ENCODE measurements at regions not wholly inside any gene's neighbourhood (a gene's known extent, or its start where the extent isn't known, plus 50 kb on each side); places are given as distances from the start of the nearest gene placed in this dataset.
"Not testable (repeated sequence)": the region's sequence is repeated elsewhere in the genome, so short reads cannot be mapped to it uniquely, and the experiment has no call there.

DNA sequence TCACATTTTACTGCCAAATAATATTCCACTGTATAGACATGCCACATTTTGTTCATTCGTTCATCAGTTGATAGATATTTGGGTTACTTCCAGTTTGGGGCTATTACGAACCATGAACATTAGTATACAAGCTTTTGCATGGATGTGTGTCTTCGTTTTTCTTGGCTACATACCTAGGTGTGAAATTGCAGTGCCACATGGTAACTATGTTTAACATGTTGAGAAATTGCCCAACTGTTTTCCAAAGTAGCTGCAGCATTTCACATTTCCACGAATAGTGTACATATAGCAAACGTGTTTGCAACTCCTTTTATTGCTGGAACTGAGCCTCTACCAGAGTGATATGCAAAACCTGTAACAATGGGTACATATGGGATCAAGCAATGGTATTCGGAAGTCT is 221.5 kb downstream of the VEGFC start:
- no peak for DNase-seq

DNA sequence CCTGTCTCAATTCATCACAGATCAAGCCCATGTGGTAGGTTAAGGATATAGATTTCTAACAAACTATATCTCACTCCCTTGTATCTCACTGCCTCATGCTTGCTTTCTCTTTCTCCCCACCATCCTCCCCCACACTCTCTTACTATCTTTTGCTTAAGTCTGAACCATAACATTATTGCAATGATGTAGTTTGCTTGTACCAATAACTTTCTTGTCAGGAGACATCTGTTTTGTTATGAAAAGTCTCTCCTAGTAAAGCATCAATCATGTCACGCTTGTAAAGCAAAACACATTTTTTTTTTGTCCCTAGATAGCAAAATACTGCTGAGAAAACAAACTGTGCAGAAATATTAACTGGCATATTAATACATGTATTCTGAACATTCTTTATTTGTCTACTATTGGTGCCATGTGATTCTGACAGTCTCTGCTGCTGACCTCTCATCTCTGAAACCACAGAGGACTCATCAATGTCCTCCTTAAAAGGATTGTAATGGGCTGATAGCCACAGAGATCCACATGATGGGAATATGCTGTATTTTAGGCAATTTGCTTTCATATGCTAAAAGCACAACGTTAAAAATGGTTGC is 217.5 kb downstream of the VEGFC start:
- DNase-seq = no peak

DNA sequence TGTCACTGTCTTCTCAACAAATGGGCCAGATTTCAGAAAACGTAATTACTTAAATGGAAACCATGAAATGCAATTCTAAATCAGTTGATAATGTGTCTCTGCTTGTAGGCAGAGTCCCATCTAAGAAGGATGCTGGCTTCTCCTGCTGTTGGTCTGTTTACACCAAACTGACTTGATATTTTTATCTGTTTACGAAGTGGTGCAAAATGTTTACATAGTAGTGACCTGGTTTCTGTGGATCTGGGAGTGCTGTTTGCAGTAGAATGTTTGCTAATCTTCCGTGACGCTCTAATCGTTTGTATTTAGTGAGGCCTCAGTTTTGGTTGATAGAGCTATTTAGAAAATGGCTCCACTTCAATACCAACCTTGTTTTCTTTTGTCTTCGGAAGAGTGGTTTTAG is 213.5 kb downstream of the VEGFC start:
- no peak for DNase-seq

DNA sequence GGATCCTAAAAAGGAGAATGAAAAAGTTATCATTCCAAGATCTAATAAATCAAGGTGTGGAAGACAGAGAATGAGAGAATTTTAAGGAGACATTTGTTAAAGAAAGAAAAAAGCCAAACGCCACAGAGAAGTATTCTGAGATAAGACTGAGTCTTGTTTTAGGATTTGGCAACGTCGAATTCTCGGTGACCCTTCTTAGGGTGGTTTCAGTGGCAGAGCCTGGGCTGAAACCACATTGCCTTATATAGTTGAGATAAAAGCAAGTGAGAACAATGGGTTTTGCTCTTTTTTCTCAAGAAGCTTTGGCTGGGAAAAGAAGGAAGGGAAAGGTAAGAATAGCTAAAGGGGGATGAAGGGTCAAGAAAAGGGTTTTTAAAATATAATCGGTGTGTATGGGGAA is 209.4 kb downstream of the VEGFC start:
- no peak for DNase-seq

DNA sequence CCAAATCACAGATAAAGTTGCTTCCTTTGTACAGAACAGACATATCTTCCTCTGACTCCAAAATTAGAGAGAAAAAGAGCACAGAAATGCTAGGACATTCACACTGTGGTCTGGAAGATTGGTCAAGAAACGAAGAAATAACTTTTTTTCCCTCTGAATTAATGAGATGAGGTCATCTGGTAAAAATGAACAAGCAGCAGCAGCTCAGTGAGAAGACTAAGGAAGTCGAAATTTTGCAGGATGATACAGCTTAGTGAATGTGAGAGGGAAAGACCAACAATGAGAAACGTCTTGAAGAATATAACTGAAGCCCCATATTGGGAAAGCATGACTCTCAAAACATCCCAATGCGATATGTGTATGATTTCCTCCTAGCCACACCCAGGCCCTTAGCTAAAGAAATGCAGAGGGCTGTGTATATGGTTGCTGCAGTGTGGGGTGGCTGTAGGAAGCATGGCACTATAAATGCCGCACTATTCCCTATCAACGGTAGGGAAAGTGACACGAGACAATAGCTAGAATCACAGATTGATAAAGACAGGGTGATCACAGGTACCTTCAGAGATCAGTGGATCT is 208.6 kb downstream of the VEGFC start:
- no peak for DNase-seq

DNA sequence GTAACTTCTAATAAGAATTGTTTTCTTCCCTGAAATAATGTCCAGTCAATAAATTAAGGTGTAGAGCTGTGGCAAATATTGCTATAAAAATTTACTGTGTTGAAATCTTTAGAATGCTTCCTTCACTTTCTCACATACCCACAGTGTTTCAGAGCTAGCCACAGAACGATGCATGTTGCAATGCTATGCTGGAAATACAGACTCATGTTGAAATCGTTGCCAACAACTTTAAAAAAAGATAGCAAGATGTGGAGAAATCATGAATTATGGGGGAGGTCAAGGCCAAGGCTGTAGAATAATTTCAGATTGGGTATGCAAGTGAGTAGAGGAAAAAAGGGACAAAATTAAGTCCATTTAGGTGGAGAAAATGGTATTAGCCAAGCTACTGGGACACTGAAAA is 204.8 kb downstream of the VEGFC start:
- DNase-seq = no peak

DNA sequence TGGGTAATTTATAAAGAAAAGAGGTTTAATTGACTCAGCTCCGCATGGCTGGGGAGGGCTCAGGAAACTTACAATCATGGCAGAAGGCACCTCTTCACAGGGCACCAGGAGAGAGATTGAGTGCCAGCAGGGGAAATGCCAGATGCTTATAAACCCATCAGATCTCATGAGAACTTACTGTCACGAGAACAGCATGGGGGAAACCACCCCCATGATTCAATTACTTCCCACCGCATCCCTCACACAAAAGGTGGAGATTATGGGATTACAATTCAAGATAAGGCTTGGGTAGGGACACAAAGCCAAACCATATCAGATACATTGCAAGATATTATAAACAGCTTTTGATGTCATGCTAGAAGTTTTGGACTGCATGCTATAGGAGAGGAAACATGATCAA is 204.3 kb downstream of the VEGFC start:
- no peak for DNase-seq

DNA sequence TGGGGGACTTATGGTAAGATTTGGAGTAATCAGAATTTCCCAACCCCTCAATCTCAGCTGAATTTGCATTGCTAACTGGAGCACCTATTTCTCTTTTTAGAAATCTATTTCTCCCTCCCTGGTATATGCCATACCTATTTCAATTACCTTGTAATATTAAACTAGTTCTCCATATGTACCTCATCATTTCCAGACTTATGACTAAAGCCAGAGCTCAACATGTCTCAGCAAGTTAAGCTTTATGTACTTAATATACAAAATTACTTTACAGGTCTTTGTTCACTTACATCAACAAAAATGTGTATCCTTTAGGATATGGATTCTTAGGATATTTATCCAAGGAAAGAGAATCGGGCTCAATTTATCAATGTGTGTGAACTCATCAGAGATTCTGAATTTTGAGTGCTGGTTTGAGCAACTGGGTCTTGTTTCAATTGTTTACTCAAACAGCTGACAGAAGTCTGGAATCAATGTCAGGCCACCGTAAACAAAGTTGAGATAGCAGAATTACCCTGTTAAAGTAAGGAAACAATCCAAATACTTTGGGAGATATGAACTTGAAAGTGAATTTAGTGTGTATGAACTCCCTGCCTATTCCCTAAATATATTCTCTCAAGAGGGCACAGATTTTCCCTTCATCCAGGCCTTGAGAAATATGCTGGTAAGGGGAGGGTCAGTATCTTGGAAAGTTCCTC is 199.6 kb downstream of the VEGFC start:
- DNase-seq = no peak

DNA sequence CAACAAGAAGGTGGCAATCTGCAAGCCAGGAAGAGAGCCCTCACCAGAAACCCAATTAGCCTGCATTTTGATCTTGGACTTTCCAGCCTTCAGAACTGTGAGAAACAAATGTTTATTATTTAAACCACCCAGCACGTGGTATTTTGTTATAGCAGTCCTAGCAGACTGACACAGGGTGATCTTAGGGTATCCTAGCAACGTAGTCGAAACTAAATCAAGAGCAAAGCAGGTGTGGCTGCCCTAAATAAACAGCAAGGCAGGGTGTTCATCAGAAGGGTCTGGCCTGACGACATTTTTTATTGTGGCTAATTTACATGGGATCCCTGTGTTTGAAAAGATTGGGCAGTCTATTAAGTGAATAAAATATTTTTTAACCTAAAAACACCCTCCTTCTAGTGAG is 198.8 kb downstream of the VEGFC start:
- DNase-seq = no peak

DNA sequence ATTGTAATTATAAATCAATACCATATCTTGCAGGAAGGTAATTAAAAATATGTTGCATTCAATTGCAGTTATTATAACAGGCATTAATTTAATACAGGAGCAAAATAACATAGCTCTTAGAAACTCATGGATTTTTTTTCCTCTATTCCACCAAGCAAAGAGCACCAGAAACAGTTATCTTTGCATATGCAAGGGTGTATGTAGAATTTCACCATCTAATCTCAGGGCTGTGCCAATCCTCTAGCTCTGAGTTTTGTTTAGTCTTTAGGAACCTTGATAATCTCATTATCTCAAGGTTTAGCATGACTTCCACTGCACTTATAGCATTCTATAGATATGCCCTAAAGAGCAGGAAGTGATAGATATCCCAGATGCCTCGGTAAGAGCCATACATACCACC is 197.5 kb downstream of the VEGFC start:
- DNase-seq = no peak

DNA sequence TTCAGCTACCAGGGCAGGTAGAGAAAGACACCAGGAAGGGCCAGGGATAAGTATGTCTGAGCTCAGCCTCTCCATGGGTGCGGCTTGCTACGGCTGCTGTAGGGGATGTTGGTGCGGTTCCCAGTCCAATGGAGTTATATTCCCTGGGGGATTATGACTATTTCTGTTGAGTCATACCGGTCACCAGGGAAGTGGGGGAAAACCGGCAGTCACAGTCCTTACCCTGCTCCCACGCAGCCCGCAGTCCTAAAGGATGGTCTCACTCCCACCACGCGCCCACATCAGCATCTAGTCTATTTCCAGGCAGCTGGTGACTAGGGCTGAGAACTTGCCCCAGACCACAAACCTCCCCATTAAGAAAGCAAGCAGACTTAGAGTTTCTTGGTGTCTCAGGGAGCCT is 191.6 kb downstream of the VEGFC start:
- DNase-seq = no peak

DNA sequence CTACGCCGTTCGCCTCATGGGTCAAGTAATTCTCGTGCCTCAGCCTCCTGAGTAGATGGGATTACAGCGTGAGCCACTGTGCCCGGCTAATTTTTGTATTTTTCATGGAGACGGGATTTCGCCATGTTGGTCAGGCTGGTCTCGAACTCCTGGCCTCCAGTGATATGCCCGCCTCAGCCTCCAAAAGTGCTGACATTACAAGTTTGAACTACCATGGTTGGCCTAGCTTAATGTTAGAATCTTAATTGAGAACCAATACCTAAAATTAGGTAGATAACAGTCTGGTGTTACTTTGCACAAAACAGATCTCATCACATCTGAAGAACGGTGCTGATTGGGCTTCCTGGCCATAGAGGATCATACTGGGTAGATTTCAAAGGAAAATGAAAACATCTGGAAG is 184.9 kb downstream of the VEGFC start:
- DNase-seq = no peak

DNA sequence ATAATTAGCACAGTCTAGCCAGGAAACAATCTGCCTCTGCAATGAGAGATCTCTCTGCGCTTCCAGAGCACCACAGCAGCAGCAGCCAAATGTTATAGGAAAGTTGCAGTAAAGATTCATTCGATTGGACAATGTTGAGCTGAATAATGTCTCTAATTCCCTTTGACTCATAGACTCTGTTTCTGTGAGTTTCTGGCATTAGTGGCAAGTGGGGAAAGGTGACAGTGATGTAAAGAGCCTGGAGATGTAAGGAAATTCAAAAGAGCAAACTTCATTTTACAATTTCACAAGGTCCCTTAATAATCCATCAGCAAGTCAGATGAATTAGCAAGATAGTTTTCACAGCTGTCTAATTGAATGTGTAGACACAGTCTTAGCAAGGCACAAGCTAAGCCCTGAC is 184.4 kb downstream of the VEGFC start:
- no peak for DNase-seq

DNA sequence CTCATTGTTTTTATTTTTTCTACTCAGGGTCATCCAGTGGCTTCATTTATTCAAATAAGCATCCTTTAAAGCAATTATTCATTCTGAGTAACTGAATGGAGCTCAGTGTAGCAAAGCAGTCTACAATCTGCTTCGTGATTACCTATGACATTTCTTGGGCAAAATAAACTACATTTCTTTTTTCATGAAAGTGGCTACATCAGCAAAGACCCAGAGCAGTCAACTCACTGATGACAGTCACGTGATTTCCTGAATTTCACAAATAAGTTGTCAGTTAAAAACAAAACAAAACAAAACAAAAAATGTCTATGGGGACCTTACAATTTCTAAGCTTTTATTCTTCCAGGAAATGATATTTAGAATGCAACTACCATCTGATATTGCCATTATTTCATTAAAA is 182.1 kb downstream of the VEGFC start:
- DNase-seq = no peak

DNA sequence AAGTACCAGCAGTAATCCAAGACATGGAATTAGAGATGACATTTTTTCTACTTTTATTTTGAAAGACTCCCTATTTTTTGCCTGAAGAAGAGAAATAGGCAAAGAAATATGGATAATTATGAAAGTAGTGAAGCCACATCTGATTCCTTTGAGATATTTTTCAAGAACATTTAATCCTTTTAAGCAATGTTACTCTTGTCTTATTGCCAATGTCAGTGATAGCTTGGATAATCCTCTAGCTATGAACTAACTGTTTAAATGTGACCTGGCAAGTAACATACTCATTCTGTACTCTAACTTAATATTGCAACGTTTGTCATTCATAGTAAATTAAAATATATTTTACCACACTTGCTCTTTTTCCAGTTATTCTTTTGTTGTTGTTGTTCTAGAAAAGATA is 181.3 kb downstream of the VEGFC start:
- DNase-seq = no peak

DNA sequence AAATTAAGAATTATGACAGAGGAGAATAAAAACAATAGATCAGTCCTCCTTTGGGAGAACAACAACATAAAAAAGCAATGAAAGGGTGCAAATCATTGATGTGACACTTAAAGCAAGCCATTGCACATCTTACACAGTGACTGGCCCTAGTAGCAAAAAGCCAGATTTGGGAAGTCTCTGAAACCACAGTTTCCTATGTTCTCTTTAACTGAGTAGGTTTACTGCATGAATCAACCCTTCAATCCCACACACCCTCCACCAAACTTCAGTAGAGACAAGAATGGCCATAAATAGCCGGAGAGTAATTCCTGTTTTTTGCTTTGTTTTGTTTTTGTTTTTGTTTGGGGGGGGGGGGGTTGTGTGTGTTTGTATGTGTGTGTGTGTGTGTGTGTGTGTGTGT is 180.8 kb downstream of the VEGFC start:
- DNase-seq = no peak

DNA sequence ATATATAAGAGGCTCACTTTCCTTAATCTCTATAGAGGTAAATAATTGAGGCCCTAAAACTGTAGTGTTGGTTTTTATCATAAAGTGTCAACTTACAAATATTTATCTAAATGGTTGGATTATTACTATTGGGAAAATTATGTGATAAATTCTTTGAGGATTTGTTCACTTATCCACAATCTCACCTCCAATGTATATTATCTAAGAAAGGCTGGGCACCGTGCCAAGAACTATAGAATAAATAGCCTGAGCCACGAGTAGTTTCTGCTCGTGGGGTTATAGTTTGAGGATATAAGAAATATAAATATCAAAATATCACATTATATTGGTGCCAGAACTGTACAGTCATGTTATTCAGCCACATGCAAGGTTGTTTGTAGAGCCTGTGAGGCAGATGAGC is 177.9 kb downstream of the VEGFC start:
- no peak for DNase-seq

DNA sequence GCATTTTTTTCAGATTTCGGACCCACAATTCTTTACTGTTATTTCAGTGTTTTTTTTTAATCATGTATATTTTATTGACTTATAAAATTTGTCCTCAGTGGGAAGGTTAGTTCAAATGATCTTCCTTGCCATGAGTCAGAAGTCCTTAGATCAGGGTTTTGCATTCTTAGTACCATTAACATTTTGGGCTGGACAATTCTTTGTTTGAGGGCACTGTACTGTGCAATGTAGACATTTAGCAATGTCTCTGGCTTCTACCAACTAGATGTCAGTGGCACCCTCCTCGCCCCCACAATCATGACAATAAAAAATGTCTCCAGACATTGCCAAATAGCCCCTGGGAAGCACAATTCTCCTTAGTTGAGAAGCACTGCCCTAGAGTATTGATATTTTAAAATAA is 176.6 kb downstream of the VEGFC start:
- DNase-seq = no peak

DNA sequence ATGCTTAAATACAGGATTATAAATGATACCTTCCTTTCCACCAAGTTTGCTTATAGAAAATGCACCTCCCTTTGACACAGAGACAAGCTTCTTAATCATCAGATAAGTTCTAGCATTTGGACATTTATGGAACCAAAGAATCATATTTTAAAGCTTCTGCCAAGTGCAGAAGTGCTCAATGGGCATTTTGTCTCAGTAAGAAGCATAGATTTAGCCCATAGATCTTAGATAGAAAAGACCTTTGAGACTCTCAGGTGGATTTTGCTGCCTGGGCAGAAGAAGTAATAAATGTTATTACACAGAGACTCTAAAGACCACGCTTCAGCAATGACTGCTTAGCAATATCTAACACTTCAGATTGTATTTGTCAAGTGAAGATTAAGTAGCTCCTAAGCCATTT is 174.6 kb downstream of the VEGFC start:
- DNase-seq = no peak

DNA sequence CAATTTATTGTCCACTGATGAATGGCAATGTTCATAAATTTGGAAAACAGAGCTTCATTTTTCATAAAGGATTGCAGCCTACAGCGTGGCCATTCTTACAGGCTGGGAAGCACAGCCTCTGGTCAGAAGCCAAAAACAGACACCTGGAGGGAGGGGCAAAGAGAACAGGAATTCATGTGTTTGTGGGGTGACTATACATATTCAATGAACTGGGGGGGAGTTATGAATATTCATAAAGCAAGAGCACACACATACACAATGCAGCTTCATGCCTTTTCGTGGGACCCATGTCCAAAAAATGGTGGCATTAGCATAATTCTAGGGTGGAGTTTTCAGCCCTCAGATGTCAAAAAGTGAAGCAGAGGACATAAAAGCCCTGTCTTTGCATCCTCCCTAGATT is 173.3 kb downstream of the VEGFC start:
- DNase-seq = no peak

DNA sequence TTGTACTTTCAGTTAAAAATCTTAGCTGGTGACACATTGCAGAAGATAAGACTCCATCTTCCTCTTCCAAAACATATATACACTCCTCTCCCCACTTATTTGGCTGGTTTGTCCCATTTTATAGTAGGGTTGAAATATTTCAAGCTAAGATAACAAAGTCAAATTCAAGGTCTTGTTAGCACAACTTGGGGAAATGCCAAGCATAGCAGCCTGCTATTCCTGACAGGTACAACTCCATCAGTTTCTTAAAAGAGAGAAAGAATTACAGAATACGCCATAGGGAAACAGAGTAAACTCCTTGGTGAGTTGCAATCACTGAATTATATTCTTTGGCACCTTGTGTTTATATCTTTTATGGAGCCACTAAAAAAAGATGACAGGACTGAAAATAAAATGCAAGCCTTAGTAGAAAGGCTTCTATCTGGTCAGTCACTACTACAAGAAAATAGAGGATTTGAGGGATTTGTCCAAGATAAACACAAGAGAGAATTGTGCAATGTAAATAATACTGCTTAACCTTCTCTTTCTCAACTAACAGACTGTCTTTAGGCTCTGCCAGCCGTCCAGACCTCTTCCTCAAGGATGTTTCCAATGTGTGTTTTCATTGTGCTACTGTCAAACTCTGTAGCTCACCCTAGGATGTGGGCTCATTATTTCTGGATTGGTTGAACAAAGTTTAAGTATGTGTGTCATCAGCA is 170.3 kb downstream of the VEGFC start:
- DNase-seq = no peak

DNA sequence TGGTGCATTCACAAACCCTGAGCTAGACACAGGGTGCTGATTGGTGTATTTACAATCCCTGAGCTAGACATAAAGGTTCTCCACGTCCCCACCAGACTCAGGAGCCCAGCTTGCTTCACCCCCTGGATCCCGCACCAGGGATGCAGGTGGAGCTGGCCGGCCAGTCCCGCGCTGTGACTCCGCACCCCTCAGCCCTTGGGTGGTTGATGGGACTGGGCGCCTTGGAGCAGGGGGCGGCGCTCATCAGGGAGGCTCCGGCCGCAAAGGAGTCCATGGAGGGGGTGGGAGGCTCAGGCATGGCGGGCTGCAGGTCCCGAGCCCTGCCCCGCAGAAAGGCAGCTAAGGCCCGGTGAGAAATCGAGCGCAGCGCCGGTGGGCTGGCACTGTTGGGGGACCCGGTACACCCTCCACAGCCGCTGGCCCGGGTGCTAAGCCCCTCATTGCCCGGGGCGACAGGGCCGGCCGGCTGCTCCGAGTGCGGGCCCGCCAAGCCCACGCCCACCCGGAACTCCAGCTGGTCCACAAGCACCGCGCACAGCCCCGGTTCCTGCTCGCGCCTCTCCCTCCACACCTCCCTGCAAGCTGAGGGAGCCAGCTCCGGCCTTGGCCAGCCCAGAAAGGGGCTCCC is 167.6 kb downstream of the VEGFC start:
- DNase-seq = not testable (repeated sequence)
